Parathyroid adenoma (tissue), 2 donors: ENCODE measurements at regions not wholly inside any gene's neighbourhood (a gene's known extent, or its start where the extent isn't known, plus 50 kb on each side); places are given as distances from the start of the nearest gene placed in this dataset.

Experiments
- H2AFZ ChIP-seq: fragments of 300-600 bp; sonication (generic); one replicate; pipeline ENCODE4 v1.7.0; 2017; ENCODE audit warnings: antibody characterized with exemption, mild to moderate bottlenecking
- H3K27ac ChIP-seq: fragments of 300-600 bp; sonication (generic); one replicate; pipeline ENCODE4 v1.7.0; 2017
- H3K27me3 ChIP-seq: fragments of 300-600 bp; sonication (generic); one replicate; pipeline ENCODE4 v1.7.0; 2017; ENCODE audit warnings: low read length; ENCODE audit not compliant: control insufficient read depth, insufficient read depth
- H3K36me3 ChIP-seq: fragments of 300-600 bp; sonication (generic); one replicate; pipeline ENCODE4 v1.7.0; 2017; ENCODE audit warnings: low read length; ENCODE audit not compliant: control insufficient read depth, insufficient read depth
- H3K4me1 ChIP-seq: fragments of 300-600 bp; sonication (generic); one replicate; pipeline ENCODE4 v1.7.0; 2017; ENCODE audit warnings: control low read depth
- H3K4me2 ChIP-seq: fragments of 300-600 bp; sonication (generic); one replicate; pipeline ENCODE4 v1.7.0; 2017; ENCODE audit warnings: low read length
- H3K4me3 ChIP-seq: fragments of 300-600 bp; sonication (generic); one replicate; pipeline ENCODE4 v1.7.0; 2017; ENCODE audit warnings: low read depth, low read length
- H3K79me2 ChIP-seq: fragments of 300-600 bp; sonication (generic); one replicate; pipeline ENCODE4 v1.7.0; 2017; ENCODE audit warnings: control low read depth
- H3K9ac ChIP-seq: fragments of 300-600 bp; sonication (generic); one replicate; pipeline ENCODE4 v1.7.0; 2017; ENCODE audit warnings: mild to moderate bottlenecking
- H3K9me3 ChIP-seq: fragments of 300-600 bp; sonication (generic); one replicate; pipeline ENCODE4 v1.7.0; 2017; ENCODE audit warnings: low read length; ENCODE audit not compliant: control insufficient read depth
- CTCF ChIP-seq: fragments of 300-600 bp; sonication (generic); IDR thresholded peaks from one replicate; pipeline ENCODE4 v1.7.0; 2017; ENCODE audit warnings: antibody characterized with exemption, mild to moderate bottlenecking
- donor health status: primary hyperparathyroidism.

- no peaks in the 10 kb centered on the region for H3K4me1 ChIP-seq
- no peak overlapping the region for H3K9ac ChIP-seq
- H3K79me2 ChIP-seq = no peaks in the 10 kb centered on the region
- H3K9me3 ChIP-seq = no peaks in the 10 kb centered on the region
- H2AFZ ChIP-seq = no peak overlapping the region
- H3K4me2 ChIP-seq = no peak overlapping the region
- H3K36me3 ChIP-seq = no peaks in the 10 kb centered on the region
- no peak for TF ChIP-seq CTCF
- H3K4me3 ChIP-seq = no peak overlapping the region
- H3K27ac ChIP-seq = no peak overlapping the region
- H3K27me3 ChIP-seq = no peaks in the 10 kb centered on the region
Observed at GRCh38 chr14:43039881-43040280, 1433.2 kb downstream of the LRFN5 start.

- Histone ChIP-seq H3K79me2 (no peaks in the 10 kb centered on the region), H3K4me2 (no peak overlapping the region)
Observed at GRCh38 chr14:43031598-43031997, 1424.9 kb downstream of the LRFN5 start.

GRCh38 chr14:43022094-43022800 is 1415.6 kb downstream of the LRFN5 start:
- Histone ChIP-seq H3K4me2 (no peak overlapping the region), H3K27ac (no peak overlapping the region), H3K4me1 (no peaks in the 10 kb centered on the region), H3K4me3 (no peak overlapping the region), H2AFZ (no peak overlapping the region), H3K9me3 (no peaks in the 10 kb centered on the region), H3K36me3 (no peaks in the 10 kb centered on the region), H3K9ac (no peak overlapping the region), H3K27me3 (no peaks in the 10 kb centered on the region), H3K79me2 (no peaks in the 10 kb centered on the region)
- no peak for TF ChIP-seq CTCF

More at GRCh38 chr14:43031598-43031997, 1424.9 kb downstream of the LRFN5 start:
- no peaks in the 10 kb centered on the region for H3K4me1 ChIP-seq
- TF ChIP-seq CTCF = no peak
- no peaks in the 10 kb centered on the region for H3K27me3 ChIP-seq
- no peak overlapping the region for H3K4me3 ChIP-seq
- H3K9ac ChIP-seq = no peak overlapping the region
- no peaks in the 10 kb centered on the region for H3K9me3 ChIP-seq
- H3K36me3 ChIP-seq = no peaks in the 10 kb centered on the region
- H2AFZ ChIP-seq = no peak overlapping the region
- H3K27ac ChIP-seq = no peak overlapping the region

- Histone ChIP-seq H3K79me2 (no peaks in the 10 kb centered on the region), H2AFZ (no peak overlapping the region), H3K4me2 (no peak overlapping the region), H3K27me3 (no peaks in the 10 kb centered on the region), H3K4me3 (no peak overlapping the region), H3K27ac (no peak overlapping the region), H3K9me3 (no peaks in the 10 kb centered on the region), H3K36me3 (no peaks in the 10 kb centered on the region), H3K9ac (no peak overlapping the region), H3K4me1 (no peaks in the 10 kb centered on the region)
- no peak for TF ChIP-seq CTCF
Observed at GRCh38 chr14:43019826-43020225, 1413.2 kb downstream of the LRFN5 start.

- TF ChIP-seq CTCF = no peak
- H2AFZ ChIP-seq = no peak overlapping the region
- no peak overlapping the region for H3K4me2 ChIP-seq
- H3K9ac ChIP-seq = no peak overlapping the region
- H3K36me3 ChIP-seq = no peaks in the 10 kb centered on the region
- no peaks in the 10 kb centered on the region for H3K9me3 ChIP-seq
- no peaks in the 10 kb centered on the region for H3K79me2 ChIP-seq
- H3K4me3 ChIP-seq = no peak overlapping the region
- no peak overlapping the region for H3K27ac ChIP-seq
- no peaks in the 10 kb centered on the region for H3K27me3 ChIP-seq
- no peaks in the 10 kb centered on the region for H3K4me1 ChIP-seq
Observed at GRCh38 chr14:43014338-43014737, 1407.7 kb downstream of the LRFN5 start.
